ENCODE measurements at regions not wholly inside any gene's neighbourhood (a gene's known extent, or its start where the extent isn't known, plus 50 kb on each side); places are given as distances from the start of the nearest gene placed in this dataset.
"Not testable (repeated sequence)": the region's sequence is repeated elsewhere in the genome, so short reads cannot be mapped to it uniquely, and the experiment has no call there.

DNA sequence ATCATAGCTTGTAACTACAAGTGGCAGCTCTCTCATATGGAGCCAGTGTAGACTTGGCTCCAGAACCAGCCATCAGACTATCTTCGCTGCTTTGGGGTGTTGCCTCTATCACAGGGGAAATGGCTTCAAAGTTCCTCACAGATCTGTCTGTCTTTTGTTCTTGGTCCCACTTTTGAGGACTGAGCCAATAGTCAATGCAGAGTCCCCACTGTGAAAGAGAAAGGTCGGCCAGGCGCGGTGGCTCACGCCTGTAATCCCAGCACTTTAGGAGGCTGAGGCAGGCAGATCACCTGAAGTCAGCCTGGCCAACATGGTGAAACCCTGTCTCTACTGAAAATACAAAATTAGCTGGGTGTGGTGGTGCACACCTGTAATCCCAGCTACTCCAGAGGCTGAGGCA lies 86.9 kb upstream of the FZD7 start:
- H3K4me3 ChIP-seq (ENCODE audit: low read depth, low read length) = not testable (repeated sequence)

- TF ChIP-seq, protein P1, sequence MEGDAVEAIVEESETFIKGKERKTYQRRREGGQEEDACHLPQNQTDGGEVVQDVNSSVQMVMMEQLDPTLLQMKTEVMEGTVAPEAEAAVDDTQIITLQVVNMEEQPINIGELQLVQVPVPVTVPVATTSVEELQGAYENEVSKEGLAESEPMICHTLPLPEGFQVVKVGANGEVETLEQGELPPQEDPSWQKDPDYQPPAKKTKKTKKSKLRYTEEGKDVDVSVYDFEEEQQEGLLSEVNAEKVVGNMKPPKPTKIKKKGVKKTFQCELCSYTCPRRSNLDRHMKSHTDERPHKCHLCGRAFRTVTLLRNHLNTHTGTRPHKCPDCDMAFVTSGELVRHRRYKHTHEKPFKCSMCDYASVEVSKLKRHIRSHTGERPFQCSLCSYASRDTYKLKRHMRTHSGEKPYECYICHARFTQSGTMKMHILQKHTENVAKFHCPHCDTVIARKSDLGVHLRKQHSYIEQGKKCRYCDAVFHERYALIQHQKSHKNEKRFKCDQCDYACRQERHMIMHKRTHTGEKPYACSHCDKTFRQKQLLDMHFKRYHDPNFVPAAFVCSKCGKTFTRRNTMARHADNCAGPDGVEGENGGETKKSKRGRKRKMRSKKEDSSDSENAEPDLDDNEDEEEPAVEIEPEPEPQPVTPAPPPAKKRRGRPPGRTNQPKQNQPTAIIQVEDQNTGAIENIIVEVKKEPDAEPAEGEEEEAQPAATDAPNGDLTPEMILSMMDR (IDR thresholded peaks at IDR 0.05; ENCODE audit: borderline replicate concordance, insufficient read depth, low read depth, low read length) = no peak
- no peak overlapping the region for H3K4me3 ChIP-seq (ENCODE audit: low read depth, low read length)
Observed at GRCh38 chr2:201947287-201947686, 86.4 kb upstream of the FZD7 start.

- H3K4me3 ChIP-seq (ENCODE audit: low read depth, low read length) = no peak overlapping the region
- TF ChIP-seq, protein P1 (IDR thresholded peaks at IDR 0.05; ENCODE audit: borderline replicate concordance, insufficient read depth, low read depth, low read length) = no peak
Observed at GRCh38 chr2:201949181-201949926, 84.3 kb upstream of the FZD7 start.

GRCh38 chr2:201949927-201950246 lies 83.8 kb upstream of the FZD7 start:
- TF ChIP-seq, protein P1 (IDR thresholded peaks at IDR 0.05; ENCODE audit: borderline replicate concordance, insufficient read depth, low read depth, low read length) = no peak
- no peak overlapping the region for H3K4me3 ChIP-seq (ENCODE audit: low read depth, low read length)

- no peak overlapping the region for H3K4me3 ChIP-seq (ENCODE audit: low read depth, low read length)
- TF ChIP-seq, protein P1 (IDR thresholded peaks at IDR 0.05; ENCODE audit: borderline replicate concordance, insufficient read depth, low read depth, low read length) = no peak
Observed at GRCh38 chr2:201950606-201951005, 83.0 kb upstream of the FZD7 start.

DNA sequence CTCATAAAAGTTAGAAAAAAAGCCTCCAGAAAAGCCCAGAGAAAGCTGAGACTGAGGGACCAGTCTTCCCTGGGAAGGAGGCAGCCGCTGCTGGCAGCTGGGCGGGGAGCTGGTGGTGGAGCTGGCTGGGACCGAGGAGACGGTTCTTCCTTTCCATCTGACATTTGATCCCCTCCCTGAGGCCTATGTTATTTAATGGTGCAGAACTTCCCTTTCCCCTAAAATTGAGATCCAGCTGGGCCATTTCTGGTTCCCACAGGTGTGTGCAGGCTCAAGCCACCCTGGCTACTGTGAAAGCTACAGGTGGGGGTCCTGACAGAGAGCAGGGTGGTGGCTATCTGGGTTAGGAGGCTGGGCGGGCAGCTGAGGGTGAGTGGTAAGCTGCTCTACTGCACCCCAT lies 81.5 kb upstream of the FZD7 start:
- H3K4me3 ChIP-seq (ENCODE audit: low read depth, low read length) = no peak overlapping the region
- TF ChIP-seq, protein P1 (IDR thresholded peaks at IDR 0.05; ENCODE audit: borderline replicate concordance, insufficient read depth, low read depth, low read length) = no peak

DNA sequence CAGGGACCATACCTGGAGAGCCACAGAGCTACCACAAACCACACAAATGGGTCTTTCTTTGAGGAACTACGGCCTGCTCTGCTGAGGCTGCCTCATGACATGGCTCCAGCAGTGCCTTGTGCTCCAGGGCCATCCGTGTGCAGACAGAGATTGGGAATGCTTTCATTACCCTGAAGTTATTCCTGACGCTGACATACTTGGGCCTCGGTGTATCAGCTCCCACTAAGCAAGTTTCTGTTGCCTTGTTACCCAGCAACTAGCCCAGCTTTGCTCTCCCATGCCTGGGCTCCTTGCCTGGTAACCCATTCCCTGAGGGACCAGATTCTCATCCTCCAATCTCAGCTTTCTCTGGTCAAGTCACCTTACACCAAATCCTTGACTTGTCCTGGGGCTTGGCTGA lies 80.3 kb upstream of the FZD7 start:
- TF ChIP-seq, protein P1 (IDR thresholded peaks at IDR 0.05; ENCODE audit: borderline replicate concordance, insufficient read depth, low read depth, low read length) = no peak
- H3K4me3 ChIP-seq (ENCODE audit: low read depth, low read length) = no peak overlapping the region

All from GM12875 (cell line).